ENCODE measurements at regions not wholly inside any gene's neighbourhood (a gene's known extent, or its start where the extent isn't known, plus 50 kb on each side); places are given as distances from the start of the nearest gene placed in this dataset.

- no peak for DNase-seq
These were observed 659.4 kb downstream of the METTL15 start for GRCh38 chr11:28767574-28767973.

- no peak for DNase-seq
These were observed 655.7 kb downstream of the METTL15 start for GRCh38 chr11:28763876-28764275.

- no peak for DNase-seq
These were observed 655.0 kb downstream of the METTL15 start for GRCh38 chr11:28763151-28763550.

GRCh38 chr11:28760676-28761390 is 652.6 kb downstream of the METTL15 start:
- no peak for DNase-seq

GRCh38 chr11:28759311-28759710 is 651.1 kb downstream of the METTL15 start:
- no peak for DNase-seq

- no peak for DNase-seq
These were observed 649.7 kb downstream of the METTL15 start for GRCh38 chr11:28757725-28758515.

- no peak for DNase-seq
These were observed 648.8 kb downstream of the METTL15 start for GRCh38 chr11:28756977-28757376.

GRCh38 chr11:28743061-28743550 is 634.9 kb downstream of the METTL15 start:
- no peak for DNase-seq

- no peak for DNase-seq
These were observed 631.5 kb downstream of the METTL15 start for GRCh38 chr11:28739489-28740280.

GRCh38 chr11:28738549-28738948 is 630.4 kb downstream of the METTL15 start:
- no peak for DNase-seq

GRCh38 chr11:28736256-28736655 is 628.1 kb downstream of the METTL15 start:
- DNase-seq: no peak

- no peak for DNase-seq
These were observed 627.3 kb downstream of the METTL15 start for GRCh38 chr11:28735511-28735910.

- no peak for DNase-seq
These were observed 622.7 kb downstream of the METTL15 start for GRCh38 chr11:28730889-28731288.

GRCh38 chr11:28730336-28730735 is 622.1 kb downstream of the METTL15 start:
- DNase-seq: no peak

GRCh38 chr11:28729339-28729738 is 621.2 kb downstream of the METTL15 start:
- DNase-seq: no peak

GRCh38 chr11:28728666-28729065 is 620.5 kb downstream of the METTL15 start:
- no peak for DNase-seq

GRCh38 chr11:28727254-28727653 is 619.1 kb downstream of the METTL15 start:
- no peak for DNase-seq

- DNase-seq: no peak
These were observed 618.2 kb downstream of the METTL15 start for GRCh38 chr11:28726432-28726831.

- DNase-seq: no peak
These were observed 607.5 kb downstream of the METTL15 start for GRCh38 chr11:28715726-28716125.

- DNase-seq: no peak
These were observed 605.7 kb downstream of the METTL15 start for GRCh38 chr11:28713850-28714249.

GRCh38 chr11:28708075-28708474 is 599.9 kb downstream of the METTL15 start:
- no peak for DNase-seq

- no peak for DNase-seq
These were observed 596.6 kb downstream of the METTL15 start for GRCh38 chr11:28704801-28705200.

- DNase-seq: no peak
These were observed 595.2 kb downstream of the METTL15 start for GRCh38 chr11:28703371-28703770.

Measured in inflammatory macrophage treated with lipopolysaccharide for 1 hour (primary cell).